GM12864 (cell line): ENCODE measurements at regions not wholly inside any gene's neighbourhood (a gene's known extent, or its start where the extent isn't known, plus 50 kb on each side); places are given as distances from the start of the nearest gene placed in this dataset.

Experiments used
- DNase-seq: peaks from one replicate; pipeline ENCODE4 v3.0.0-alpha.2; 2011; ENCODE audit warnings: low read depth
- H3K4me3 ChIP-seq: 2 replicates; pipeline ENCODE4 v1.5.1; 2011; ENCODE audit warnings: mild to moderate bottlenecking, low read depth, low read length, control low read depth
- TF ChIP-seq, protein P1 (sequence below): IDR thresholded peaks from 2 replicates; pipeline ENCODE4 v1.5.1; 2011; ENCODE audit warnings: low read depth, mild to moderate bottlenecking, moderate library complexity, low read length, control low read depth, inconsistent platforms; ENCODE audit errors: missing control alignments

GRCh38 chr2:41618754-41619153 lies 429.1 kb upstream of the PKDCC start:
- H3K4me3 ChIP-seq, result no peak overlapping the region
- DNase-seq, result no peak
- TF ChIP-seq, protein P1, sequence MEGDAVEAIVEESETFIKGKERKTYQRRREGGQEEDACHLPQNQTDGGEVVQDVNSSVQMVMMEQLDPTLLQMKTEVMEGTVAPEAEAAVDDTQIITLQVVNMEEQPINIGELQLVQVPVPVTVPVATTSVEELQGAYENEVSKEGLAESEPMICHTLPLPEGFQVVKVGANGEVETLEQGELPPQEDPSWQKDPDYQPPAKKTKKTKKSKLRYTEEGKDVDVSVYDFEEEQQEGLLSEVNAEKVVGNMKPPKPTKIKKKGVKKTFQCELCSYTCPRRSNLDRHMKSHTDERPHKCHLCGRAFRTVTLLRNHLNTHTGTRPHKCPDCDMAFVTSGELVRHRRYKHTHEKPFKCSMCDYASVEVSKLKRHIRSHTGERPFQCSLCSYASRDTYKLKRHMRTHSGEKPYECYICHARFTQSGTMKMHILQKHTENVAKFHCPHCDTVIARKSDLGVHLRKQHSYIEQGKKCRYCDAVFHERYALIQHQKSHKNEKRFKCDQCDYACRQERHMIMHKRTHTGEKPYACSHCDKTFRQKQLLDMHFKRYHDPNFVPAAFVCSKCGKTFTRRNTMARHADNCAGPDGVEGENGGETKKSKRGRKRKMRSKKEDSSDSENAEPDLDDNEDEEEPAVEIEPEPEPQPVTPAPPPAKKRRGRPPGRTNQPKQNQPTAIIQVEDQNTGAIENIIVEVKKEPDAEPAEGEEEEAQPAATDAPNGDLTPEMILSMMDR, result no peak

- no peak for DNase-seq
- TF ChIP-seq, protein P1, result no peak
- no peak overlapping the region for H3K4me3 ChIP-seq
These were observed 426.7 kb upstream of the PKDCC start for GRCh38 chr2:41621095-41621494.

DNA sequence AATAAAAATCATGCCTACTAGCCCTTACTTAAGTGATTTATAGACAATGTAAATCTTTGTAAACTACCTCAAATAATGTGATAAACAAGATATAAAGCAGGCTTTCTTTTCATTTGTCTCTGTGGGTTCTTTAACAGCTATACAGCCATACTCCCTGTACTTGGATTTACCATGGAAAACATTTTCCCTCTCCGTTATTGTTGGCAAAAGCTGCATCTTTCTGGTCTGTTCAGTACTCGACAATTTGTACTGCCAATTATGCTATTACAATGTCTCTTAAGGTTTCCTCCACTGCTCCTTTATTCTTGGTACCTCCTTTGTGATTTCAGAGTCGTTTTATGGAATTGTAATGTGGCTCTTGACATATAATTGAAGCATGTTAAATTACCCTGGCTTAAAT lies 426.3 kb upstream of the PKDCC start:
- H3K4me3 ChIP-seq, result no peak overlapping the region
- TF ChIP-seq, protein P1, result no peak
- DNase-seq, result no peak

GRCh38 chr2:41622301-41622700 lies 425.5 kb upstream of the PKDCC start:
- DNase-seq, result no peak
- TF ChIP-seq, protein P1, result no peak
- no peak overlapping the region for H3K4me3 ChIP-seq

DNA sequence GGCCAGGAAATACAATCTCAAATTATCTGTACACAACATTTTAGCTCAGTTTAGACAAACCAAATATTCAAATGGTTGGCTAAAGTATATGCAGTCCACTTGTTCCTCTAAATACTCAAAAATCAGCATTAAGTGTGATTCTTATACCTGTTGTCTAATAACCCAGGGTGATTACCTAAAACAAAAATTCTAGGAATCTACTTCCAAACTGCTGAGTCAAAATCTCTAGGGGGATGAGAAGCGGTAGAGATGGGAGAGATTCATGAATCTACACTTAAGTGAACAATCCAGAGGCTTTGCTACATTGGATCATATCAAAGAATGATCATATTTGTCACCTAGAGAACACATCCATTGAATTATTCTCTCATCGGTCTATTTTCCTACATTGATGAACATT lies 420.9 kb upstream of the PKDCC start:
- no peak for DNase-seq
- TF ChIP-seq, protein P1, result no peak
- no peak overlapping the region for H3K4me3 ChIP-seq

DNA sequence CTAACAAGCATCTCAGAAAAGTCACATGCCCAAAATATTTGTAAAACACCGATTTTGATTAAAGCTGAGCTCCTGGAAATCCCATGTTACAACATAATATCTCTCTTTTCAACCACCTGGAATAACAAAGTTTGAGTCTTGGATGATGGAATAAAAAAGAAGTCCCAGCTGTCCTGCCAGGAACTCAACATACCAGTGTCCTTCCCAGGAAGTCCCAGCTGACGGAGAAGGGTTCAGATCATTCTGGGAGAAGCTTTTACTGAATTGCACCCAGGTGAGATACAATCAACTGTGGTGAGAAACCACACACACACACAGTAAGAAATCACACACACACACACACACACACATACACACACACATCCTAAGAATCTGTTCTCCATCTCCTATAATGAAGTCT lies 413.1 kb upstream of the PKDCC start:
- H3K4me3 ChIP-seq, result no peak overlapping the region
- TF ChIP-seq, protein P1, result no peak
- DNase-seq, result no peak

DNA sequence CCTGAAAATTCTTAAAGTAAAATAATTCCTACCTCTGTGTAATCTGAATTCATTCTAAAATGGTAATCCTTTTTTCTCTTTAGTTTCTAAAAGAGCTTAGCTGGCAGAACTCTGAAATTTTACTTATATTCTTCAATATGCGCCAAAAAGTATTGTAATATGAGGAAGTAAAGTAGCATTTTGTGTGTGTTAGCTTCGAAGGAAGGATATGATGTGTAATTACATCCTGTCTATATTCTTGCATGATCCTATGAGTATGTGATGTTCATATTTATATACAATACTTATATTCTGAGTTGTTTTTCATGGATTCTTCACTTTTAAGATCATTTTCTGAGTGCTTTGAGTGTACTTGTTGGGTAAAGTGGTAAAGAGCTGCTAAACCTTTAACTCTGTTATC lies 402.9 kb upstream of the PKDCC start:
- H3K4me3 ChIP-seq, result no peak overlapping the region
- TF ChIP-seq, protein P1, result no peak
- no peak for DNase-seq
